ENCODE measurements at regions not wholly inside any gene's neighbourhood (a gene's known extent, or its start where the extent isn't known, plus 50 kb on each side); places are given as distances from the start of the nearest gene placed in this dataset.

GRCh38 chr20:60124776-60125381 lies 166.7 kb downstream of the CDH26 start:
- TF ChIP-seq CTCF (IDR thresholded peaks at IDR 0.05; ENCODE audit: insufficient read depth, low read length): no peak
- no peak for TF ChIP-seq SPI1 (IDR thresholded peaks at IDR 0.05; ENCODE audit: borderline replicate concordance, low read depth)

Data from HL-60 (cell line).